K562 (cell line): ENCODE measurements at regions not wholly inside any gene's neighbourhood (a gene's known extent, or its start where the extent isn't known, plus 50 kb on each side); places are given as distances from the start of the nearest gene placed in this dataset.

ENCODE experiments used
- ATAC-seq: fragments of 200-7000 bp; cut with Tn5 transposase; 3 replicates; pipeline ENCODE4 v1.9.1; 2020; ENCODE audit warnings: moderate library complexity
- BruUV-seq: library from RNA; stranded (reverse); fragments of 400-500 nt; replicated peaks from 2 replicates; lab custom pipeline; 2021; lab: Mats Ljungman, UMichigan
- CTCF ChIA-PET: fragments of 300-600 bp; formaldehyde crosslinking; extraction: SDS; loops from one replicate; lab custom pipeline; 2021; ENCODE audit warnings: low intra/inter-chr PET ratio; lab: Yijun Ruan, JAX
- POLR2A ChIA-PET: fragments of 300-600, 350-650 bp; sonication (Branson Sonifier 250); formaldehyde crosslinking; extraction: SDS; loops from one replicate; lab custom pipeline; 2021; ENCODE audit warnings: antibody characterized with exemption, inconsistent platforms; lab: Yijun Ruan, JAX
- DNase-seq, 4 experiments: peaks; one replicate each; pipeline versions ENCODE4 v3.0.0 to v3.0.0-alpha.2; 2011 to 2018; ENCODE audit warnings: low spot score in 3 of 4, mixed read lengths in 3 of 4; ENCODE audit errors: extremely low read depth in 1 of 4
- FAIRE-seq: peaks from 2 replicates; lab custom pipeline; 2011; peaks lifted over from hg19 to GRCh38; lab: Jason Lieb, UNC
- H2AFZ ChIP-seq: 2 replicates; pipeline ENCODE4 v1.6.0; 2011; ENCODE audit warnings: low read depth, low read length, control low read depth, inconsistent platforms
- H3K27ac ChIP-seq: fragments of 200-600 bp; 3 replicates; pipeline ENCODE4 v1.8.0; 2011; ENCODE audit warnings: low read depth, mild to moderate bottlenecking, control low read depth, inconsistent platforms, low read length, moderate library complexity, mixed read lengths; ENCODE audit errors: extremely low read depth
- H3K27me3 ChIP-seq, 2 experiments: fragments of 300-600 bp in 1 of 2; 2 replicates in 1 of 2; 3 replicates in 1 of 2; pipeline versions ENCODE4 v1.6.0 to v1.8.0; 2011; ENCODE audit warnings: inconsistent platforms in 2 of 2, low read length in 2 of 2, mild to moderate bottlenecking in 1 of 2, mixed read lengths in 1 of 2, moderate library complexity in 1 of 2; ENCODE audit not compliant: control insufficient read depth in 2 of 2, insufficient read depth in 2 of 2
- H3K36me3 ChIP-seq: fragments of 300-600 bp; 3 replicates; pipeline ENCODE4 v1.8.0; 2011; ENCODE audit warnings: mild to moderate bottlenecking, low read length, inconsistent platforms; ENCODE audit not compliant: control insufficient read depth, insufficient read depth
- H3K4me1 ChIP-seq, 2 experiments: fragments of 200-600 bp in 1 of 2; replicated peaks in 1 of 2; 2 replicates in 1 of 2; 3 replicates in 1 of 2; pipeline versions ENCODE4 v1.5.1 to v1.8.0; 2011; ENCODE audit warnings: inconsistent platforms in 2 of 2, low read length in 2 of 2, mild to moderate bottlenecking in 1 of 2, mixed read lengths in 1 of 2, moderate library complexity in 1 of 2; ENCODE audit not compliant: control insufficient read depth in 2 of 2, insufficient read depth in 2 of 2
- H3K4me2 ChIP-seq: 2 replicates; pipeline ENCODE4 v1.6.1; 2011; ENCODE audit warnings: low read length, control low read depth, inconsistent platforms, mixed read lengths; ENCODE audit not compliant: insufficient read depth
- H3K4me3 ChIP-seq: fragments of 200-600 bp; sonication (generic), shearing (Covaris generic); 2 replicates; pipeline ENCODE4 v1.5.1; 2016; ENCODE audit warnings: control low read depth, inconsistent platforms
- H3K79me2 ChIP-seq: fragments of 200-600 bp; 3 replicates; pipeline ENCODE4 v1.8.0; 2011; ENCODE audit warnings: low read length, inconsistent platforms; ENCODE audit not compliant: control insufficient read depth, insufficient read depth
- H3K9ac ChIP-seq, 2 experiments: 2 replicates each; pipeline versions ENCODE4 v1.6.0 to v1.6.1; 2011; ENCODE audit warnings: low read depth in 2 of 2, low read length in 2 of 2, control low read depth in 1 of 2, inconsistent platforms in 1 of 2, mild to moderate bottlenecking in 1 of 2, mixed read lengths in 1 of 2; ENCODE audit not compliant: insufficient read depth in 1 of 2
- H3K9me1 ChIP-seq: one replicate; pipeline ENCODE4 v1.6.0; 2011; ENCODE audit warnings: inconsistent platforms, mild to moderate bottlenecking, low read length, moderate library complexity; ENCODE audit not compliant: control insufficient read depth, insufficient read depth
- H3K9me3 ChIP-seq: replicated peaks from 2 replicates; pipeline ENCODE4 v1.5.1; 2011; ENCODE audit warnings: low read depth, low read length, inconsistent platforms; ENCODE audit not compliant: control insufficient read depth, insufficient read depth
- H4K20me1 ChIP-seq: replicated peaks from 2 replicates; pipeline ENCODE4 v1.6.1; 2011; ENCODE audit warnings: low read length, inconsistent platforms, mixed read lengths; ENCODE audit not compliant: control insufficient read depth, insufficient read depth
- BRCA1 ChIP-seq, 2 experiments: fragments of 450-650 bp in 1 of 2; sonication (generic) in 1 of 2; formaldehyde crosslinking in 1 of 2; IDR thresholded peaks; 2 replicates each; pipeline versions ENCODE4 v1.5.0 to v1.6.1; 2017 to 2020; ENCODE audit warnings: mild to moderate bottlenecking in 1 of 2, missing genetic modification reagents in 1 of 2
- C11orf30 ChIP-seq: fragments of 450-650 bp; IDR thresholded peaks from 2 replicates; pipeline ENCODE4 v1.6.1; 2016; ENCODE audit warnings: low read depth, mild to moderate bottlenecking
- CBFA2T2 ChIP-seq: fragments of 450-650 bp; conservative IDR thresholded peaks from 2 replicates; pipeline ENCODE4 v1.6.1; 2017; ENCODE audit warnings: mild to moderate bottlenecking
- CBFA2T3 ChIP-seq: fragments of 450-650 bp; IDR thresholded peaks from 2 replicates; pipeline ENCODE4 v1.6.1; 2017
- CBX3 ChIP-seq, 2 experiments: IDR thresholded peaks; 1 replicate in 1 of 2; 2 replicates in 1 of 2; pipeline ENCODE4 v1.6.1; 2012; ENCODE audit warnings: inconsistent platforms in 2 of 2, low read length in 2 of 2, borderline replicate concordance in 1 of 2, control low read depth in 1 of 2
- EP300 ChIP-seq: IDR thresholded peaks from 2 replicates; pipeline ENCODE4 v1.6.1; 2012; ENCODE audit warnings: low read length, improper control_type of control experiment
- FOSL1 ChIP-seq: fragments of 200-800 bp; sonication (Bioruptor generic); conservative IDR thresholded peaks from 2 replicates; pipeline ENCODE4 v1.6.1; 2016; ENCODE audit warnings: missing genetic modification characterization, missing compliant biosample characterization
- GATA2 ChIP-seq: sonication (generic); formaldehyde crosslinking; IDR thresholded peaks from 2 replicates; pipeline ENCODE4 v1.4.0; 2020; ENCODE audit warnings: mild to moderate bottlenecking, missing genetic modification reagents
- HDAC2 ChIP-seq: fragments of 450-650 bp; IDR thresholded peaks from 2 replicates; pipeline ENCODE4 v1.6.1; 2016; ENCODE audit warnings: mild to moderate bottlenecking
- KDM1A ChIP-seq, 2 experiments: fragments of 450-650 bp; IDR thresholded peaks; 2 replicates each; pipeline ENCODE4 v1.6.1; 2016; ENCODE audit warnings: mild to moderate bottlenecking in 2 of 2
- LARP7 ChIP-seq: fragments of 450-650 bp; IDR thresholded peaks from 2 replicates; pipeline ENCODE4 v1.6.1; 2016
- MCM5 ChIP-seq: fragments of 450-650 bp; IDR thresholded peaks from 2 replicates; pipeline ENCODE4 v1.6.1; 2016; ENCODE audit warnings: low read depth
- NFIC ChIP-seq: fragments of 450-650 bp; IDR thresholded peaks from 2 replicates; pipeline ENCODE4 v1.6.1; 2017; ENCODE audit warnings: mild to moderate bottlenecking, inconsistent platforms
- SMARCE1 ChIP-seq: fragments of 450-650 bp; IDR thresholded peaks from 2 replicates; pipeline ENCODE4 v1.7.1; 2016; ENCODE audit warnings: mild to moderate bottlenecking
- TAF7 ChIP-seq: fragments of 450-650 bp; IDR thresholded peaks from 2 replicates; pipeline ENCODE4 v1.6.1; 2016; ENCODE audit warnings: missing genetic modification characterization, missing compliant biosample characterization
- TARDBP ChIP-seq: fragments of 450-650 bp; IDR thresholded peaks from 2 replicates; pipeline ENCODE4 v1.6.1; 2016
- TBL1XR1 ChIP-seq, 2 experiments: IDR thresholded peaks; 2 replicates each; pipeline ENCODE4 v1.6.1; 2012; ENCODE audit warnings: improper control_type of control experiment in 2 of 2, low read length in 2 of 2, mild to moderate bottlenecking in 1 of 2
- TCF7L2 ChIP-seq: fragments of 150-350 bp; IDR thresholded peaks from 2 replicates; pipeline ENCODE4 v1.6.1; 2016; ENCODE audit warnings: low read depth, mild to moderate bottlenecking, low read length, moderate library complexity
- ZFP36 ChIP-seq: fragments of 150-350 bp; IDR thresholded peaks from 2 replicates; pipeline ENCODE4 v1.6.1; 2018; ENCODE audit warnings: low read length, low read depth; ENCODE audit not compliant: partially characterized antibody
- ZNF212 ChIP-seq: fragments of 450-650 bp; formaldehyde crosslinking; IDR thresholded peaks from 2 replicates; pipeline ENCODE4 v1.4.0; 2020; ENCODE audit warnings: mild to moderate bottlenecking
- ZNF311 ChIP-seq: fragments of 250-450 bp; sonication (Bioruptor Pico); IDR thresholded peaks from 2 replicates; pipeline ENCODE4 v1.4.0; 2020; ENCODE audit warnings: mild to moderate bottlenecking, moderate library complexity
- ZNF589 ChIP-seq: fragments of 200-800 bp; sonication (Bioruptor generic); IDR thresholded peaks from 2 replicates; pipeline ENCODE4 v1.6.1; 2016; ENCODE audit warnings: low read depth, missing genetic modification characterization, missing compliant biosample characterization
- WGBS: fragments of 100-300 bp; shearing (Covaris generic); methylation state at CpG from one replicate; pipeline ENCODE4 v1.1.6; 2016; ENCODE audit warnings: low coverage, mixed read lengths; ENCODE audit not compliant: insufficient coverage; ENCODE audit errors: missing lambda C conversion rate; 5-methylcytosine and 5-hydroxymethylcytosine counted together
- in situ Hi-C: fragments of 300-500 bp; cut with MboI; formaldehyde crosslinking; loops from 4 replicates; pipeline ENCODE4 v1.15.0; 2018; ENCODE audit warnings: inconsistent platforms, mixed read lengths
- intact Hi-C: fragments of 100-400 bp; cut with micrococcal nuclease; formaldehyde crosslinking; loops from 2 replicates; pipeline ENCODE4 v1.14.2; 2022
- TF ChIP-seq, protein P1 (sequence below): fragments of 450-650 bp; IDR thresholded peaks from 2 replicates; pipeline ENCODE4 v1.6.1; 2016
- TF ChIP-seq, protein P2 (sequence below): fragments of 150-350 bp; conservative IDR thresholded peaks from 2 replicates; pipeline ENCODE4 v1.6.1; 2014; ENCODE audit warnings: low read length

DNA sequence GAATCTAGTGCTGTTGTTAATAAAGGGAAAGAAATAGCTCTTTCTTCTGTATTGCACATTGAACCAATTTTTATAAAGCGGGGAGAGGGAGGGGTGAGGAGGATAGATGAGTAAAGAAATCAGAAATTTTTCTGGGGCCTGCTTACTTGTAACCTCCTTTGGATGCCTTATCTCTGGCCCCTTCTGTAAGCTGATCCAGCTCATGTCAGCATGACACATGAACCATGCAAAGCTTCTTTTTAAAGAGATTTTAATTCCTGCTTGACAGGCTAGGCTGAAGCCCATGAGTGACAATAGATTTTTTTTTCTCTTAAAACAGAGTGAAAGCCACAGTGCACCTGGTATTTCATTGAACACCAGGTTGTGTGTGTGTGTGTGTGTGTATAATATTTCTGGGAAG lies 325.3 kb downstream of the PRL start:
- intact Hi-C loops (no loop called here), in situ Hi-C loops (no loop called here)
- Histone ChIP-seq H3K9me3 (no peaks in the 10 kb centered on the region), H3K79me2 (no peaks in the 10 kb centered on the region), H3K36me3 (no peaks in the 10 kb centered on the region), H3K9ac (no peak overlapping the region), H4K20me1 (no peaks in the 10 kb centered on the region), H2AFZ (no peak overlapping the region), H3K27ac (no peak overlapping the region), H3K4me1 (peaks cover 0 to 9% of the 10 kb centered on the region in 2 experiments; a peak in 3 of 5 replicates), H3K4me3 (no peak overlapping the region), H3K27me3 (no peaks in the 10 kb centered on the region), H3K9me1 (no peaks in the 10 kb centered on the region), H3K4me2 (no peak overlapping the region)
- ATAC-seq: peak; percentile 95
- ChIA-PET CTCF (no interaction called here), POLR2A (interaction anchor here (1.0 to 1.4 kb wide), 5 partner anchors 8 to 55 kb away, joined by 3 to 7 read pairs (median 4); no protein-coding TSS in a partner anchor)
- peak; percentile 35 to 83 (median 56) for DNase-seq
- BruUV-seq: no TSS peak
- FAIRE-seq: peak; percentile 78
- 0% methylated on average over 1 of the region's 1 CpG for WGBS
- TF ChIP-seq ZNF212 (CRISPR knock-in tag) (no peak), ZNF311 (CRISPR knock-in tag) (no peak), CBFA2T2 (peak; percentile 76), TARDBP (no peak), ZNF589 (CRISPR knock-in tag) (0 out of 2 replicates have a peak, but pooled peaks have one; percentile 26), TCF7L2 (no peak), LARP7 (no peak), TAF7 (tag) (no peak), TBL1XR1 (IDR thresholded peaks at IDR 0.05; ENCODE audit: low read length in 2 of 2) (peak in 1 of 2 experiments; percentile 43; a peak in 1 of 4 replicates), KDM1A (IDR thresholded peaks at IDR 0.05) (peak; percentile 96), BRCA1 (IDR thresholded peaks at IDR 0.05) (no peak), BRCA1 (CRISPR knock-in tag; IDR thresholded peaks at IDR 0.05) (no peak), NFIC (peak; percentile 13; the same call in 1 of the 2 replicates), MCM5 (no peak), SMARCE1 (peak; percentile 69; the same call in 1 of the 2 replicates), ZFP36 (no peak), HDAC2 (peak; percentile 65), CBFA2T3 (peak; percentile 89), GATA2 (peak; percentile 59; the same call in 1 of the 2 replicates), CBX3 (IDR thresholded peaks at IDR 0.05; ENCODE audit: borderline replicate concordance in 1 of 2, low read length in 2 of 2) (peak in 1 of 2 experiments; percentile 75; a peak in 1 of 3 replicates), FOSL1 (tag) (peak; percentile 72), EP300 (peak; percentile 76; the same call in 1 of the 2 replicates), C11orf30 (peak; percentile 40; the same call in 1 of the 2 replicates)
- TF ChIP-seq, protein P1, sequence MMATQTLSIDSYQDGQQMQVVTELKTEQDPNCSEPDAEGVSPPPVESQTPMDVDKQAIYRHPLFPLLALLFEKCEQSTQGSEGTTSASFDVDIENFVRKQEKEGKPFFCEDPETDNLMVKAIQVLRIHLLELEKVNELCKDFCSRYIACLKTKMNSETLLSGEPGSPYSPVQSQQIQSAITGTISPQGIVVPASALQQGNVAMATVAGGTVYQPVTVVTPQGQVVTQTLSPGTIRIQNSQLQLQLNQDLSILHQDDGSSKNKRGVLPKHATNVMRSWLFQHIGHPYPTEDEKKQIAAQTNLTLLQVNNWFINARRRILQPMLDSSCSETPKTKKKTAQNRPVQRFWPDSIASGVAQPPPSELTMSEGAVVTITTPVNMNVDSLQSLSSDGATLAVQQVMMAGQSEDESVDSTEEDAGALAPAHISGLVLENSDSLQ: peak; percentile 87
- TF ChIP-seq, protein P2, sequence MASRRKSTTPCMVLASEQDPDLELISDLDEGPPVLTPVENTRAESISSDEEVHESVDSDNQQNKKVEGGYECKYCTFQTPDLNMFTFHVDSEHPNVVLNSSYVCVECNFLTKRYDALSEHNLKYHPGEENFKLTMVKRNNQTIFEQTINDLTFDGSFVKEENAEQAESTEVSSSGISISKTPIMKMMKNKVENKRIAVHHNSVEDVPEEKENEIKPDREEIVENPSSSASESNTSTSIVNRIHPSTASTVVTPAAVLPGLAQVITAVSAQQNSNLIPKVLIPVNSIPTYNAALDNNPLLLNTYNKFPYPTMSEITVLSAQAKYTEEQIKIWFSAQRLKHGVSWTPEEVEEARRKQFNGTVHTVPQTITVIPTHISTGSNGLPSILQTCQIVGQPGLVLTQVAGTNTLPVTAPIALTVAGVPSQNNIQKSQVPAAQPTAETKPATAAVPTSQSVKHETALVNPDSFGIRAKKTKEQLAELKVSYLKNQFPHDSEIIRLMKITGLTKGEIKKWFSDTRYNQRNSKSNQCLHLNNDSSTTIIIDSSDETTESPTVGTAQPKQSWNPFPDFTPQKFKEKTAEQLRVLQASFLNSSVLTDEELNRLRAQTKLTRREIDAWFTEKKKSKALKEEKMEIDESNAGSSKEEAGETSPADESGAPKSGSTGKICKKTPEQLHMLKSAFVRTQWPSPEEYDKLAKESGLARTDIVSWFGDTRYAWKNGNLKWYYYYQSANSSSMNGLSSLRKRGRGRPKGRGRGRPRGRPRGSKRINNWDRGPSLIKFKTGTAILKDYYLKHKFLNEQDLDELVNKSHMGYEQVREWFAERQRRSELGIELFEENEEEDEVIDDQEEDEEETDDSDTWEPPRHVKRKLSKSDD: no peak
